ENCODE measurements at regions not wholly inside any gene's neighbourhood (a gene's known extent, or its start where the extent isn't known, plus 50 kb on each side); places are given as distances from the start of the nearest gene placed in this dataset.

DNA sequence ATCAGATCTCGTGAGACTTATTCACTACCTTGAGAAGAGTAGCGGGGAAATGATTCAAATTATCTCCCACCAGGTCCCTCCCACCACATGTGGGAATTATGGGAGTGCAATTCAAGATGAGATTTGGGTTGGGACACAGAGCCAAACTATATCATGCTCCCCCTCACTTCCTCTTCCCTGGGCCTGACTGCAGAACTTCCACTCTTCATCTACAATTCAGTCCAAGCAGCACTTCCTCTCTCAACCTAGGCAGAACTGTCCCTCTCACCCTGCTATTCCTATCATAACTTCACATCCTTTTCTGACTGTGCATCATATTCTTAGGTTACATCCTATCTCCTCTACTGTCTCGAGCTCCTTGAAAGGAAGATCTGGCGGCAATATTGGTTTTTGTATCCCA, 184.0 kb upstream of the HDDC2 start:
- H3K36me3 Mint-ChIP-seq = no peaks in the 10 kb centered on the region
- peaks cover 0 to 9% (median 4%) of the 10 kb centered on the region in 3 donors for H3K27me3 Mint-ChIP-seq (ENCODE audit: low read depth in 3 of 3)
- H3K4me1 Mint-ChIP-seq = no peaks in the 10 kb centered on the region
- peaks cover 0 to 2% (median 0%) of the 10 kb centered on the region in 6 donors for H3K9me3 Mint-ChIP-seq
- no peak for DNase-seq
- H3K4me3 Mint-ChIP-seq = no peak overlapping the region
- peak overlapping the region in 1 of 6 donors; percentile 1 for H3K27ac Mint-ChIP-seq

DNA sequence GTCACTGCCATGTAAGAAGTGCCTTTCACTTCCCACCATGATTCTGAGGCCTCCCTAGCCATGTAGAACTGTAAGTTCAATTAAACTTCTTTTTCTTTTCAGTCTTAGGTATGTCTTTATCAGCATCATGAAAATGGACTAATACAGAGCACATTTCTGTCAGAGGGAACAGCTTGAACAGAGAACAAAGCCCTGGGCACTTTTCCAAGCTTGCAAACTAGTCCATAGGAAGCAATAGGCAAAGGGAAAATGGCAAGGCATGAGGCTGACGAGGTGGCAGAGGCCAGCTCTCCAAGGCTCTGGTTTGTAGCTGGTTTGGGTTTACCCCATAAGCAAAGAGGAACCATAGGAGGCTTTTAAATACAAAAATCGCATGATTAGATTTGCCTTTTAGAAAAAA, 185.1 kb upstream of the HDDC2 start:
- H3K27me3 Mint-ChIP-seq (ENCODE audit: low read depth in 3 of 3) = peaks cover 0 to 9% (median 4%) of the 10 kb centered on the region in 3 donors
- DNase-seq = no peak
- peaks cover 0 to 2% (median 0%) of the 10 kb centered on the region in 6 donors for H3K9me3 Mint-ChIP-seq
- H3K4me3 Mint-ChIP-seq = no peak overlapping the region
- no peaks in the 10 kb centered on the region for H3K36me3 Mint-ChIP-seq
- H3K4me1 Mint-ChIP-seq = no peaks in the 10 kb centered on the region
- no peak overlapping the region for H3K27ac Mint-ChIP-seq

- Mint-ChIP-seq H3K36me3 (no peaks in the 10 kb centered on the region), H3K4me3 (no peak overlapping the region), H3K27me3 (ENCODE audit: low read depth in 3 of 3) (peaks cover under 1 to 4% (median 2%) of the 10 kb centered on the region in 3 donors), H3K4me1 (no peaks in the 10 kb centered on the region), H3K9me3 (no peaks in the 10 kb centered on the region), H3K27ac (no peak overlapping the region)
- DNase-seq = no peak
These were observed 188.0 kb upstream of the HDDC2 start for GRCh38 chr6:125489579-125490285.

GRCh38 chr6:125491860-125492618, 190.3 kb upstream of the HDDC2 start:
- H3K36me3 Mint-ChIP-seq = no peaks in the 10 kb centered on the region
- no peak overlapping the region for H3K27ac Mint-ChIP-seq
- no peaks in the 10 kb centered on the region for H3K9me3 Mint-ChIP-seq
- H3K4me3 Mint-ChIP-seq = no peak overlapping the region
- peaks cover 0 to 4% (median 0%) of the 10 kb centered on the region in 3 donors for H3K27me3 Mint-ChIP-seq (ENCODE audit: low read depth in 3 of 3)
- no peaks in the 10 kb centered on the region for H3K4me1 Mint-ChIP-seq
- no peak for DNase-seq

- no peak overlapping the region for H3K27ac Mint-ChIP-seq
- DNase-seq = no peak
- no peaks in the 10 kb centered on the region for H3K9me3 Mint-ChIP-seq
- H3K36me3 Mint-ChIP-seq = no peaks in the 10 kb centered on the region
- no peaks in the 10 kb centered on the region for H3K4me1 Mint-ChIP-seq
- no peak overlapping the region for H3K4me3 Mint-ChIP-seq
- peaks cover 0 to 4% (median 0%) of the 10 kb centered on the region in 3 donors for H3K27me3 Mint-ChIP-seq (ENCODE audit: low read depth in 3 of 3)
These were observed 196.8 kb upstream of the HDDC2 start for GRCh38 chr6:125498606-125499005.

GRCh38 chr6:125499535-125499934, 197.8 kb upstream of the HDDC2 start:
- H3K36me3 Mint-ChIP-seq = no peaks in the 10 kb centered on the region
- peaks cover 0 to 4% (median 0%) of the 10 kb centered on the region in 3 donors for H3K27me3 Mint-ChIP-seq (ENCODE audit: low read depth in 3 of 3)
- no peaks in the 10 kb centered on the region for H3K9me3 Mint-ChIP-seq
- H3K27ac Mint-ChIP-seq = no peak overlapping the region
- no peaks in the 10 kb centered on the region for H3K4me1 Mint-ChIP-seq
- no peak overlapping the region for H3K4me3 Mint-ChIP-seq
- no peak for DNase-seq

DNA sequence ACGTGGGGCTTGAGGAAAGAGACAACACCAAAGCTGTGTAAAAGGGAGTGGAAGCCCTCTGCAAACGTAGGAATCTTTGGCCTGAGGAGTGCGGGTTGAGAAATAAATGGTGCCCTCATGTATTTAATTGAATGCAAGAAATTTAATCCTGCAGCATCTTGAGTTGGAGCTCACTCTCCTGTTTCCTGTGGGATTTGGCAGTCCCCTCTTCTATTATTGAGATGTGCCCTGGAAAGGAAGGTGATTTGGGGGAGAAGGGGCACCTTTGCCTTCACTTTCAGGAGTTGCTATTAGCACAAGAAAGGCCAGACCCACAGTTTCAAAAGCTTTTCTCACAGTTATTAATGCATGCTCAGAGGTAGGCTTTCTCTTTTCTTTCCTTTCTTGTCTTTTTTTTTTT, 201.4 kb upstream of the HDDC2 start:
- H3K4me1 Mint-ChIP-seq = no peaks in the 10 kb centered on the region
- H3K36me3 Mint-ChIP-seq = no peaks in the 10 kb centered on the region
- H3K27ac Mint-ChIP-seq = no peak overlapping the region
- H3K9me3 Mint-ChIP-seq = no peaks in the 10 kb centered on the region
- H3K27me3 Mint-ChIP-seq (ENCODE audit: low read depth in 3 of 3) = peaks cover 0 to 6% (median 3%) of the 10 kb centered on the region in 3 donors
- no peak for DNase-seq
- no peak overlapping the region for H3K4me3 Mint-ChIP-seq

DNA sequence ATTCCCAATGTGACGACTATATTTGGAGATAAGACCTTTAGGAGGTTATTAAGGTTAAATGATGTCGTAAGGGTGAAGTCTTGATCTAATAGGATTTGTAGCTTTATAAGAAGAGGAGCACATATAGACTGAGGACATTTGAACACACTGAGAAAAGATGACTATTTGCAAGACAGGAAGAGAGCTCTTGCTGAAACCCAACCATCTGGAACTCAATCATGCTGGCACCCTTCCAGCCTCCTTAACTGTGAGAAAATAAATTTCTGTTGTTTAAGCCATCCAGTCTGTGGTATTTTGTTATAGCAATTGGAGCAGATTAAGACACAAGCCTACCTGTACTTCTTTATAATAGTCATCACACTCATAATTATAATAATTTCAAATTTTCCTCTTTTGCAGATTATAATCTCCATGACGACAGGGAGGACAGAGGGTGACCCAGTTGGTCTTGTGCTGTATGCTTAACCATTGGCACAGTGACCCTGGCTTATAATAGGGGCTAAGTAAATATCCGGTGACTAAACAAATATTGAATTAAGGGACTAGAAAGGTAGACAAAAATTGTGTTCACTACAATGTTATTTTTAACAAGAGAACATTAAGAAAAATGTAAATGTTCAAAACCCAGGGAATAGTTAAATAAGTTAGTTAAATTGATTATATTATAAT, 206.4 kb upstream of the HDDC2 start:
- peaks cover 0 to 6% (median 2%) of the 10 kb centered on the region in 3 donors for H3K27me3 Mint-ChIP-seq (ENCODE audit: low read depth in 3 of 3)
- DNase-seq = no peak
- no peaks in the 10 kb centered on the region for H3K9me3 Mint-ChIP-seq
- no peak overlapping the region for H3K4me3 Mint-ChIP-seq
- H3K36me3 Mint-ChIP-seq = no peaks in the 10 kb centered on the region
- H3K4me1 Mint-ChIP-seq = no peaks in the 10 kb centered on the region
- no peak overlapping the region for H3K27ac Mint-ChIP-seq

DNA sequence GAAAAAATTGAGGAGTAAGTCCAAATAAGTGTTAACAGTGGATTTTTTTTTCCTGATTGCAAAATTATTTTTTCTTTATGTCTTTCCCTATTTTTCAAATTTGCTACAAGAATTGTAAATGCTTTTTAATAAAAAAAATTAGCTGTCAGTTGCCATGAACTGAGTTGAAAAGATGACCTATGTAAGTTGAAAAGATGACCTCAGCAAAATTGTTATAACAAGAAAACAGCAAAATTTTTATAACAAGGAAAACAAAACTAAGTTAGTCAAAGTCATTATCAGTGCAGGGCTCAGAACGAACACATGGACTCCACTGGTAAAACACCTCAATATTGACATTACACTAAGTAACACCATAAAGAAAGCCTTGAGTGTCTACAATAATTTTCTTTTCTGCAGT, 207.0 kb upstream of the HDDC2 start:
- no peaks in the 10 kb centered on the region for H3K4me1 Mint-ChIP-seq
- peaks cover 0 to 8% (median 2%) of the 10 kb centered on the region in 3 donors for H3K27me3 Mint-ChIP-seq (ENCODE audit: low read depth in 3 of 3)
- no peaks in the 10 kb centered on the region for H3K9me3 Mint-ChIP-seq
- H3K27ac Mint-ChIP-seq = no peak overlapping the region
- H3K4me3 Mint-ChIP-seq = no peak overlapping the region
- DNase-seq = no peak
- H3K36me3 Mint-ChIP-seq = no peaks in the 10 kb centered on the region

- H3K4me1 Mint-ChIP-seq = no peaks in the 10 kb centered on the region
- H3K36me3 Mint-ChIP-seq = no peaks in the 10 kb centered on the region
- H3K27ac Mint-ChIP-seq = no peak overlapping the region
- peaks cover 0 to 8% (median 2%) of the 10 kb centered on the region in 3 donors for H3K27me3 Mint-ChIP-seq (ENCODE audit: low read depth in 3 of 3)
- H3K4me3 Mint-ChIP-seq = no peak overlapping the region
- H3K9me3 Mint-ChIP-seq = no peaks in the 10 kb centered on the region
- DNase-seq = no peak
These were observed 207.7 kb upstream of the HDDC2 start for GRCh38 chr6:125509477-125509876.

DNA sequence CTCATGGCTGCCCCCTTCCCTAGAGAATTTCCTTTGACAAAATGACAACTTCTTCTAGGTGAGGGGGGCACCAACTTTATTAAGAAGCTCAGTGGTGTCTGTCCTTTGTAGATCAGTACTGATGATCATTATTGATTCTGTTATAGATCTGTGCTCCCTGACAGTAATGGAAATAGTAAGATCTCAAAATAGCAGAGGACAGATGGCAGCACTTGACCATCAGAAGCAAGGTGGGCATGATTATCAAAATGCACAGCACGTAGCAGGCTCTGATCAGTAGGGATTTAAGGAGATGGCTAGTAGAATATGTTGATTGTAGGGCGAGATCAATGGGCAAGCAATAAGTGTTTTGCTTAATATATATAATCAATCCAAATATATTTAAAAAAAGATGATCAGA, 208.6 kb upstream of the HDDC2 start:
- Mint-ChIP-seq H3K27ac (no peak overlapping the region), H3K36me3 (no peaks in the 10 kb centered on the region), H3K4me1 (no peaks in the 10 kb centered on the region), H3K4me3 (no peak overlapping the region), H3K9me3 (no peaks in the 10 kb centered on the region), H3K27me3 (ENCODE audit: low read depth in 3 of 3) (peaks cover 0 to 8% (median 2%) of the 10 kb centered on the region in 3 donors)
- no peak for DNase-seq

GRCh38 chr6:125511809-125512396, 210.1 kb upstream of the HDDC2 start:
- Mint-ChIP-seq H3K36me3 (no peaks in the 10 kb centered on the region), H3K4me3 (no peak overlapping the region), H3K4me1 (no peaks in the 10 kb centered on the region), H3K27ac (no peak overlapping the region), H3K9me3 (no peaks in the 10 kb centered on the region), H3K27me3 (ENCODE audit: low read depth in 3 of 3) (peaks cover 0 to 8% (median 2%) of the 10 kb centered on the region in 3 donors)
- DNase-seq = no peak

DNA sequence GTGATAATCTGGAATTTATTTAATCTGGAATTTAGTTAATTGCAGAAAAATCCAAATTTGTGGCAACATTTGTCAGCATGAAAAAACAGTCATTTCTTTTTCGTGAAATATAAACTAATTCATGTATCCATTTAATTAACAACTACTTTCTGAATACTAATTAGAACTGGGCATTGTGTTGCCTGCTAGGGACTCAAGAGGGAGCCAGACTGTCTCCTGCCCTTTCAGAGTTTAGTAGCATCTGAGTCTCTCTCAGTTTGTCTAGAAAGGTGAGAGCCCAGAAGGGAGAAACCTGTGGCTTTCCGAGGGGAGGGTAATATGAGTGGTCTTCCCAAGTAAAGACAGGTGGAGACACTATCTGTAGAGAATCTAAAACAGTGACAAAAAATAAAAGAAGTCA, 210.9 kb upstream of the HDDC2 start:
- no peak for DNase-seq
- H3K4me1 Mint-ChIP-seq = no peaks in the 10 kb centered on the region
- no peaks in the 10 kb centered on the region for H3K36me3 Mint-ChIP-seq
- H3K27me3 Mint-ChIP-seq (ENCODE audit: low read depth in 3 of 3) = peaks cover 0 to 8% (median 2%) of the 10 kb centered on the region in 3 donors
- no peak overlapping the region for H3K4me3 Mint-ChIP-seq
- no peak overlapping the region for H3K27ac Mint-ChIP-seq
- H3K9me3 Mint-ChIP-seq = no peaks in the 10 kb centered on the region

DNA sequence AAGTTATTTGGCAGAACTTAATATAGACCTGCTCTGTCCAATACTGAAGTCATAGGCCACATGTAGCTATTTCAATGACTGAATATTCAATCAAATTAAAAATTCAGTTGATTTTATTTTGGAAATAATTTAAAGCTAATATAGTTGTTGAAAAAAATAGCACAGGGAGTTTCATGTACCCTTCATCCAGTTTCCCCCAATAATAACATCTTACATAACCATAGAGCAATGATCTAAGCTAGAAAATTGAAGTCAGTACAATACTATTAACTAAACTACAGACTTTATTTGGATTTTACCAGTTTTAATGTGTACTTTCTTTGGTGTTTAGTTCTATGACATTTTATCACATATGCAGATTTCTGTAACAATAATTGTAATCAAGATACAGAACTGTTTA, 212.2 kb upstream of the HDDC2 start:
- H3K4me1 Mint-ChIP-seq = no peaks in the 10 kb centered on the region
- H3K27me3 Mint-ChIP-seq (ENCODE audit: low read depth in 3 of 3) = peaks cover 2 to 5% (median 5%) of the 10 kb centered on the region in 3 donors
- peaks cover 0 to 1% (median 0%) of the 10 kb centered on the region in 6 donors for H3K9me3 Mint-ChIP-seq
- no peak for DNase-seq
- no peaks in the 10 kb centered on the region for H3K36me3 Mint-ChIP-seq
- H3K4me3 Mint-ChIP-seq = no peak overlapping the region
- no peak overlapping the region for H3K27ac Mint-ChIP-seq
